Breast epithelium (tissue), 3 donors: ENCODE measurements at regions not wholly inside any gene's neighbourhood (a gene's known extent, or its start where the extent isn't known, plus 50 kb on each side); places are given as distances from the start of the nearest gene placed in this dataset.

ENCODE experiments used
- POLR2A ChIP-seq: fragments of 450-650 bp; IDR thresholded peaks from one replicate; pipeline ENCODE4 v1.6.1; 2016; ENCODE audit warnings: antibody characterized with exemption, mild to moderate bottlenecking, moderate library complexity
- POLR2AphosphoS5 ChIP-seq, 3 donors: sonication (generic); formaldehyde crosslinking; IDR thresholded peaks; one replicate each; pipeline ENCODE4 v1.6.1; 2017; ENCODE audit warnings: antibody characterized with exemption in 3 of 3
- TF ChIP-seq, protein P1 (sequence below), 3 donors: fragments of 450-650 bp; IDR thresholded peaks; one replicate each; pipeline ENCODE4 v1.5.1; 2016 to 2017; ENCODE audit warnings: antibody characterized with exemption in 3 of 3, mild to moderate bottlenecking in 3 of 3, moderate library complexity in 3 of 3

DNA sequence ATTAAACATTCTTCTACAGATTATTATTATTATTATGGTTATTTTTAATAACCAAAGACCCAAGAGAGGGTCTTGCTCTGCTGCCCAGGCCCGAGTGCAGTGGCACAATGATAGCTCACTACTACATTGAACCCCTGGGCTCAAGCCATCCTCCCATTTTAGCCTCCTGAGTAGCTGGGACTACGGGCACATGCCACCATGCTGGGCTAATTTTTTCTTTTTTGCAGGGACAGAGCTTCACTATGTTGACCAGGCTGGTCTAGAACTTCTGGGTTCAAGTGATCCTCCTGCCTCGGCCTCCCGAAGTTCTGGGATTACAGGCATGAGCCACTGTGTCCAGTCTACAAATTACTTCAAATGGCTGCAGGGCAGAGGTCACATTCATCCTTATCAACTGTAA, 179.8 kb downstream of the KCNRG start:
- TF ChIP-seq, protein P1, sequence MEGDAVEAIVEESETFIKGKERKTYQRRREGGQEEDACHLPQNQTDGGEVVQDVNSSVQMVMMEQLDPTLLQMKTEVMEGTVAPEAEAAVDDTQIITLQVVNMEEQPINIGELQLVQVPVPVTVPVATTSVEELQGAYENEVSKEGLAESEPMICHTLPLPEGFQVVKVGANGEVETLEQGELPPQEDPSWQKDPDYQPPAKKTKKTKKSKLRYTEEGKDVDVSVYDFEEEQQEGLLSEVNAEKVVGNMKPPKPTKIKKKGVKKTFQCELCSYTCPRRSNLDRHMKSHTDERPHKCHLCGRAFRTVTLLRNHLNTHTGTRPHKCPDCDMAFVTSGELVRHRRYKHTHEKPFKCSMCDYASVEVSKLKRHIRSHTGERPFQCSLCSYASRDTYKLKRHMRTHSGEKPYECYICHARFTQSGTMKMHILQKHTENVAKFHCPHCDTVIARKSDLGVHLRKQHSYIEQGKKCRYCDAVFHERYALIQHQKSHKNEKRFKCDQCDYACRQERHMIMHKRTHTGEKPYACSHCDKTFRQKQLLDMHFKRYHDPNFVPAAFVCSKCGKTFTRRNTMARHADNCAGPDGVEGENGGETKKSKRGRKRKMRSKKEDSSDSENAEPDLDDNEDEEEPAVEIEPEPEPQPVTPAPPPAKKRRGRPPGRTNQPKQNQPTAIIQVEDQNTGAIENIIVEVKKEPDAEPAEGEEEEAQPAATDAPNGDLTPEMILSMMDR (IDR thresholded peaks at IDR 0.05) = no peak
- TF ChIP-seq POLR2A = no peak
- no peak for TF ChIP-seq POLR2AphosphoS5 (IDR thresholded peaks at IDR 0.05)
